ENCODE measurements at regions not wholly inside any gene's neighbourhood (a gene's known extent, or its start where the extent isn't known, plus 50 kb on each side); places are given as distances from the start of the nearest gene placed in this dataset.

DNA sequence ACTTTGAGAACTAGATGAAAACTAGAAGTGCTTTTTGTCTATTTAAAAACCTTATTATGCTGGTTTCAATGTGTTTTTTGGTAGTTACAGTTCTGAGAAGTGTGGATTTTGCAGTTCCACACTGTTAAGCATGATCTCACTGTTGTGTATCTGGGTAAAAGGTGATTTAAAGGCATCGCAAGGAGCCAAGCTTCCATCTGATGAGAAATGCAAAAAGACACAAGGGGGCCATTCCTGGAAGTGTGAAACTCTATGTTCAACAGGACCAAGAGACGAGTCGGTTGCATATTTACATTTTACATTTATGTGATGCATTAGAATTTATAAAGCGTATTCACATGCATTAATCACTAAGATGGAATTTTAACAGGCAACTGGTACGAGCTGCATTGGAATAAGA lies 490.8 kb downstream of the NPIPA7 start:
- TF ChIP-seq, protein P1, sequence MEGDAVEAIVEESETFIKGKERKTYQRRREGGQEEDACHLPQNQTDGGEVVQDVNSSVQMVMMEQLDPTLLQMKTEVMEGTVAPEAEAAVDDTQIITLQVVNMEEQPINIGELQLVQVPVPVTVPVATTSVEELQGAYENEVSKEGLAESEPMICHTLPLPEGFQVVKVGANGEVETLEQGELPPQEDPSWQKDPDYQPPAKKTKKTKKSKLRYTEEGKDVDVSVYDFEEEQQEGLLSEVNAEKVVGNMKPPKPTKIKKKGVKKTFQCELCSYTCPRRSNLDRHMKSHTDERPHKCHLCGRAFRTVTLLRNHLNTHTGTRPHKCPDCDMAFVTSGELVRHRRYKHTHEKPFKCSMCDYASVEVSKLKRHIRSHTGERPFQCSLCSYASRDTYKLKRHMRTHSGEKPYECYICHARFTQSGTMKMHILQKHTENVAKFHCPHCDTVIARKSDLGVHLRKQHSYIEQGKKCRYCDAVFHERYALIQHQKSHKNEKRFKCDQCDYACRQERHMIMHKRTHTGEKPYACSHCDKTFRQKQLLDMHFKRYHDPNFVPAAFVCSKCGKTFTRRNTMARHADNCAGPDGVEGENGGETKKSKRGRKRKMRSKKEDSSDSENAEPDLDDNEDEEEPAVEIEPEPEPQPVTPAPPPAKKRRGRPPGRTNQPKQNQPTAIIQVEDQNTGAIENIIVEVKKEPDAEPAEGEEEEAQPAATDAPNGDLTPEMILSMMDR (IDR thresholded peaks at IDR 0.05), result no peak
- TF ChIP-seq POLR2A (IDR thresholded peaks at IDR 0.05), result no peak
